Common myeloid progenitor, CD34-positive (primary cell): ENCODE measurements at regions not wholly inside any gene's neighbourhood (a gene's known extent, or its start where the extent isn't known, plus 50 kb on each side); places are given as distances from the start of the nearest gene placed in this dataset.

ENCODE experiments used
- CTCF ChIA-PET: fragments of 350-600 bp; sonication (Branson Sonifier 250); formaldehyde crosslinking; loops from one replicate; lab custom pipeline; 2021; ENCODE audit warnings: antibody characterized with exemption; lab: Charles Lee
- POLR2A ChIA-PET: fragments of 350-600 bp; sonication (Branson Sonifier 250); formaldehyde crosslinking; loops from one replicate; lab custom pipeline; 2021; ENCODE audit warnings: antibody characterized with exemption; lab: Charles Lee
- DNase-seq, 3 donors: peaks; one replicate each; pipeline versions ENCODE4 v3.0.0 to v3.0.0-alpha.2; 2013
- H3K27ac ChIP-seq, 2 experiments: 1 replicate in 1 of 2; 2 replicates in 1 of 2; pipeline ENCODE4 v1.7.0; 2013; ENCODE audit warnings: inconsistent platforms in 2 of 2, low read length in 2 of 2, mild to moderate bottlenecking in 2 of 2, low read depth in 1 of 2, moderate library complexity in 1 of 2; ENCODE audit not compliant: severe bottlenecking in 2 of 2, insufficient read depth in 1 of 2, poor library complexity in 1 of 2
- H3K27me3 ChIP-seq, 5 experiments: replicated peaks in 2 of 5; 1 replicate in 3 of 5; 2 replicates in 2 of 5; pipeline versions ENCODE4 v1.6.1 to v1.7.0; 2013; ENCODE audit warnings: low read length in 4 of 5, mild to moderate bottlenecking in 2 of 5, moderate library complexity in 2 of 5, inconsistent platforms in 1 of 5; ENCODE audit not compliant: insufficient read depth in 5 of 5, control insufficient read depth in 4 of 5
- H3K36me3 ChIP-seq, 4 experiments: 1 replicate in 2 of 4; 2 replicates in 2 of 4; pipeline versions ENCODE4 v1.6.1 to v1.7.0; 2013; ENCODE audit warnings: low read length in 3 of 4, control low read depth in 1 of 4, mild to moderate bottlenecking in 1 of 4; ENCODE audit not compliant: control insufficient read depth in 4 of 4, insufficient read depth in 4 of 4
- H3K4me1 ChIP-seq, 4 experiments: 1 replicate in 3 of 4; 2 replicates in 1 of 4; pipeline versions ENCODE4 v1.6.1 to v1.7.1; 2013; ENCODE audit warnings: low read length in 3 of 4, mild to moderate bottlenecking in 3 of 4, control low read depth in 1 of 4, inconsistent platforms in 1 of 4, moderate library complexity in 1 of 4; ENCODE audit not compliant: control insufficient read depth in 4 of 4, insufficient read depth in 4 of 4; ENCODE audit errors: control extremely low read depth in 1 of 4
- H3K4me3 ChIP-seq, 7 experiments: 1 replicate in 4 of 7; 2 replicates in 3 of 7; pipeline versions ENCODE4 v1.5.1 to v1.7.0; 2013; ENCODE audit warnings: mild to moderate bottlenecking in 7 of 7, low read length in 6 of 7, moderate library complexity in 6 of 7, inconsistent platforms in 2 of 7, low read depth in 2 of 7, control low read depth in 1 of 7; ENCODE audit not compliant: insufficient read depth in 4 of 7, control insufficient read depth in 1 of 7; ENCODE audit errors: extremely low read depth in 1 of 7
- H3K9me3 ChIP-seq, 5 experiments: 1 replicate in 4 of 5; 2 replicates in 1 of 5; pipeline versions ENCODE4 v1.6.1 to v1.7.1; 2013; ENCODE audit warnings: low read length in 4 of 5, mild to moderate bottlenecking in 2 of 5, inconsistent platforms in 1 of 5, low read depth in 1 of 5, moderate library complexity in 1 of 5; ENCODE audit not compliant: control insufficient read depth in 4 of 5, insufficient read depth in 2 of 5; ENCODE audit errors: control extremely low read depth in 1 of 5
- WGBS: methylation state at CpG from one replicate; pipeline ENCODE4 v1.1.5; 2013; ENCODE audit not compliant: insufficient coverage; 5-methylcytosine and 5-hydroxymethylcytosine counted together

DNA sequence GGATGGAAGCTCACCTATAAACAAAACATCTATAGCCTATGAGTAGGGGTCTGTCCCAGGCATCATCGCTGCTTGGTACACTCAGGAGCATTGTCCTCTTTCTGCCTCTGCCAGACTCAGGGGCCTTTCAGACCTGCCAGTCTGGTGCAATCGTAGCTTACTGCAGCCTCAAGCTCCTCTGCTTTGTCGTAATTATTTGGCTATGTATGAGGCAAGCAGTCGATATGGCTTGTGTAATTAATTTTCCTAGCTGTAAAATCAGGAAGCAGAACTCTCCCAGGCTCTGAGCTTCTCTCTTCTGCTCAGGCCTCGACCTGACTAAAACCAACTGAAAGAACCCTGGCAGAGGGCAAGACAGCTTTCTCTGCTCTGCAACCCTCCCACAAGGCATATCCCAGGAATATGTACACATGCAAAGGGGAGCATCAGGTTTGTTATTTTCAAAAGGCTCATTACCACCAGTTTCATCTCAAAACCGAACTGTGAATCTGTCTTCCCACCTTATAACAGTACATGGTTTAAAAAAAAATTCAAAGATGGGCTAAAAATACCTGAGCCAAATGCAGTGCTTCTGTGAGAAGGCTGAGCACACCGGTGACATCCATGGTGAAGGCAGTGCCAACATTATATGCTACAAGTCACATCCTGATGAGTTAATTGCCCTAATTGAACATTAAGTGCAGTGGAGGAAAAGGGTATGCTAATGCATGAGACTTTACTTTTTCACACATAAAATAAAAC is 309.2 kb upstream of the EMCN start:
- Histone ChIP-seq H3K27ac (no peak overlapping the region), H3K36me3 (no peaks in the 10 kb centered on the region), H3K4me3 (no peak overlapping the region), H3K4me1 (no peaks in the 10 kb centered on the region), H3K9me3 (peaks cover 0 to 5% (median 2%) of the 10 kb centered on the region in 5 experiments), H3K27me3 (no peaks in the 10 kb centered on the region)
- POLR2A ChIA-PET, result no interaction called here
- WGBS, result 77% methylated on average over 6 of the region's 7 CpGs
- CTCF ChIA-PET, result no interaction called here
- no peak for DNase-seq

DNA sequence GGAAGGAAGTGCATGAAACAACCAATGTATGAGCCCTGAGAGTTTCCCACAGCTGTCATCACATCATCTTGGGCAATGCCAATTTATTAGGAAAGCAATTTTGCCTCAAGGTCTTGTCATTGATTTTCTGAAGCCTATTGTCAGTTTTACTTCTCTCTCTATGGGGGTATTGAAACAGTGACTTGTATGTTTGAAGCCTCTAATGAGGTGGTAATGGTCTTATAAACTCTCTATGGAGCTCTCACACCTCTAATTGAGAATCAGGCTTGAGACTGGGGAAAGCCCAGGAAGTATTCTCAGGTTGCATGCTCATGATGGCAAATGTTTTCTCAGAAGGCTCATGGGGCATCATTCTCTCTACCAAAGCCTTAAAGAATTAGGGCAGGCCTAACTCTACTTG is 308.2 kb upstream of the EMCN start:
- no peaks in the 10 kb centered on the region for H3K27me3 ChIP-seq
- peaks cover 0 to 5% (median 2%) of the 10 kb centered on the region in 5 experiments for H3K9me3 ChIP-seq
- DNase-seq, result no peak
- ChIA-PET POLR2A (no interaction called here), CTCF (no interaction called here)
- no peak overlapping the region for H3K4me3 ChIP-seq
- H3K36me3 ChIP-seq, result no peaks in the 10 kb centered on the region
- no peak overlapping the region for H3K27ac ChIP-seq
- H3K4me1 ChIP-seq, result no peaks in the 10 kb centered on the region

DNA sequence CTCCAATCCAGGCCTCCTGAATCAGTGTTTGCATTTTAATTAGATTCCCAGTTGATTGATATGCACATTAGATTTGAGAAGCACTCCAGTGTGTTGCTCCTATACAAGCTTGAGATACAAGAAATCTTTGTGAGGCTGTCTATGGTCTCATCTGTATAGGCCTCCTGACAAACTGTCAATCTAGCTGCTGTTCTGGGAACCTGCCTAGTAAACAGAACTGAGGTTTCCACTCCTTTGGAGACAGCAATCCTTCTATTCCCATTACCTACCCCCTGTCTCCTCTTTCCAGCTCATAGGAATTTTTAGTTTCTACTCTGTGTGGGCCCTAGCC is 306.1 kb upstream of the EMCN start:
- Histone ChIP-seq H3K27ac (no peak overlapping the region), H3K4me1 (no peaks in the 10 kb centered on the region), H3K9me3 (no peaks in the 10 kb centered on the region), H3K27me3 (no peaks in the 10 kb centered on the region), H3K36me3 (no peaks in the 10 kb centered on the region), H3K4me3 (no peak overlapping the region)
- no peak for DNase-seq
- ChIA-PET POLR2A (no interaction called here), CTCF (interaction anchor here (0.8 kb wide), 1 partner anchor 14 kb away, joined by 3 read pairs; no protein-coding TSS in a partner anchor)

DNA sequence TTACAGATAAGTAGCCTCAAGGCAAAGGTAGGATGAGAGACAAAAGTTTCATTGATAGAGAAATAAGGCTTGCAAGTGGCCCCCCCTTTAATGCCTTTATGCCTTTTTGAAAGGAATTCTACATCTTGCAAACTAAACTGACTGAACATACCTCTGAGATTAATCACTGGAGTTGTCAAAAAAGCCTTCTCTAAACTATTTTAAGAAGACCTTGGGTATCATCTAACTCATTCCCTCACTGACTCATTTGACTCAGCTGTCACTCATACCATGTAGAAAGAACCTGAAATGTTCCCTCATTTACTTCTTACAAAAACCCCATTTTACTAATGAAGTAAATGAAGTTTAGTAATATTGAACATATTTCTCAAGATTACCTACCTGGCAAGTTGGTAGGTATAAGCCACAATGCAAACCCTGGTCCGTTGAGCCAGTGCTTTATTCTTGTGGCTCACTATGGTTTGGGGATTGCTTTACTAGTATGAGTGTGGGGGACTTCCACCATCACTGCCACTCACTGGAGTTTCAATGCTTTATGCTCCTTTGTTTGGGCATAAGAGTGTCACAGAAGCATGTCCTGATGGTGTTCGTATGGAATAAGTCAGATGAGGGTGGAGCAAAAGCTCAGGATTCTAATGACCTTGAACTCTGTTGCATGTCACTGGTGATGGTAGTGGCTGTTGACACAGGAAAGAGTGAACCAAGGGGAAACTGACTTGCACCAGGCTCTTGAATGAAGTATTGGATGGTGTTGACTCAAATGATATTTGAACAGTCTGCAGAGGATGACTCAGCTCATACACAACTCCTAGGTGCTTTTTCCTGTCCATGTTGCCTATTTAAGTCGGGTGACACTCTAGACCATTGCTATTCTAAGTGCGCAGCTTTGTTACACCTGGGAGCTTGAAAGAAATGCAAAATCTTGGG is 305.5 kb upstream of the EMCN start:
- no peak overlapping the region for H3K4me3 ChIP-seq
- H3K27ac ChIP-seq, result no peak overlapping the region
- no peaks in the 10 kb centered on the region for H3K27me3 ChIP-seq
- no peaks in the 10 kb centered on the region for H3K36me3 ChIP-seq
- no peaks in the 10 kb centered on the region for H3K9me3 ChIP-seq
- ChIA-PET POLR2A (no interaction called here), CTCF (interaction anchor here (0.8 kb wide), 1 partner anchor 15 kb away, joined by 3 read pairs; no protein-coding TSS in a partner anchor)
- no peaks in the 10 kb centered on the region for H3K4me1 ChIP-seq
- DNase-seq, result no peak
- WGBS, result 92% methylated on average over 4 of the region's 4 CpGs

DNA sequence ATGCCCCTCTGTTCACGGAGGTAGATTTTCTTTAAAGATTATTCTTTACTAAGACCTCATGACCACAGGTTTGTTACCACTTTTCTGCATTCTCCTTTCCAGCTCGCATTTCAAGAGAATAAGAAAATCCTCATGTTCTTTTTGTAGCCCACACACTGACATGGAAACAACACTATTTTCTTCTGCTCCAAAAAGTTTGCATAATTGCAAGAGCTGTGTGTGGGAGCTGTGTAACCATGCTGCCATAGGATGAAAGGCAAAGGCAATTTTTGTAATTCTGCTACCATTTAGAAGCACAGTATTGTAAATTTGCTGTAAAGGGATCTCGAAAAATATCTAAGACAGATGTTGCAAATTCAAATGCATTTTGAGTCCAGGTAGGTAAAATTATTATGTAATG is 302.4 kb upstream of the EMCN start:
- H3K4me1 ChIP-seq, result no peaks in the 10 kb centered on the region
- DNase-seq, result no peak
- H3K36me3 ChIP-seq, result no peaks in the 10 kb centered on the region
- CTCF ChIA-PET, result no interaction called here
- H3K4me3 ChIP-seq, result no peak overlapping the region
- no peak overlapping the region for H3K27ac ChIP-seq
- no peaks in the 10 kb centered on the region for H3K9me3 ChIP-seq
- 100% methylated on average over 2 of the region's 3 CpGs for WGBS
- no peaks in the 10 kb centered on the region for H3K27me3 ChIP-seq
- POLR2A ChIA-PET, result no interaction called here

DNA sequence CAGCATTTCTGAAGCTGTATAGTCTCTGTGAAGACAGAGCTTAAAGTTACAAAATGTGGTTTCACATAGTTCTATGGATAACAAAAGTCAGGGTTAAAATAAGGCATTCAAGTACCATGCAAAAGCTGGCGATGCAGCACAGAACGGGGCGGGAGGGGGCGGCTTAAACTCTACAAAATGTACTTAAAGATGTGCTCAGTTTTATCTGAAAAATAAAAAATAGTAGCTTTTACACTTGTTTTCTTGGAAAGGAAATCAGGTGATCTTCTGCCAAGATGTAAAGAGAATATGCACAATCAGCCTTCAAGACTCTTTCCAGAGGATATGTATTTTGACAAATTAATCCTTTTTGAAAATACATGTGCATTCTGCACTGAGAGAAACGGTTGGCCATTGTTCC is 301.7 kb upstream of the EMCN start:
- Histone ChIP-seq H3K27me3 (no peaks in the 10 kb centered on the region), H3K27ac (no peak overlapping the region), H3K4me3 (no peak overlapping the region), H3K36me3 (no peaks in the 10 kb centered on the region), H3K4me1 (no peaks in the 10 kb centered on the region), H3K9me3 (no peaks in the 10 kb centered on the region)
- DNase-seq, result no peak
- ChIA-PET CTCF (no interaction called here), POLR2A (no interaction called here)
- WGBS, result 98% methylated on average over 5 of the region's 5 CpGs

DNA sequence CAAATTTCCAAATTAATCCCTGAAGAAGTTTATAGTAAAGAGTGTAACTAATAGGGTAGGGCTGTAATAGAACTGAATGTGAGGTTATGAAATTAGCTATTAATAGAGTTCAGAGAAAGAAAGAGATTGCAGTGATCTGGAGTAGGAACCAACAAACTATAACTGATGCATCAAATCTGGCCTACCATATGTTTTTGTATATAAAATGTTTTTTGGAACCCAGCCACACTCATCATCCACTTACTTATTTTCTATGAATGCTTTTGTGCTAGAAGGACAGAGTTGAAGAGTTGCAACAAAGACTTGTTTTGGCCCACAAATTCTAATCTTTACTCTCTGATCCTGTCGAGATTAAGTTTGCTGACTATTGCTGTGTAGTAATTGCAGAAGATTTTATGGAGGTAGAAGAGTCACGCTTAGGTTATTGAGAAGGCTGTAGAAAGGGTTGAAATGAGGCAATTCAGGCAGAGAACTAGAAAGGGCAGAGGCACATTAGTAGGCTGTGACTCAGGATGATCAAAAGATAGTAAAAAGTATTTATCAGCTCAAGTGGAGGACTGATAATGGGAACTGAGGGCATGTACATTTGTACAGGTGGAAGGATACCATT is 298.7 kb upstream of the EMCN start:
- WGBS, result 95% methylated on average over 2 of the region's 2 CpGs
- no peaks in the 10 kb centered on the region for H3K9me3 ChIP-seq
- no peaks in the 10 kb centered on the region for H3K36me3 ChIP-seq
- no peak overlapping the region for H3K4me3 ChIP-seq
- no peaks in the 10 kb centered on the region for H3K4me1 ChIP-seq
- DNase-seq, result no peak
- no peak overlapping the region for H3K27ac ChIP-seq
- CTCF ChIA-PET, result no interaction called here
- H3K27me3 ChIP-seq, result no peaks in the 10 kb centered on the region
- POLR2A ChIA-PET, result no interaction called here
